PC-3 (cell line): ENCODE measurements at regions not wholly inside any gene's neighbourhood (a gene's known extent, or its start where the extent isn't known, plus 50 kb on each side); places are given as distances from the start of the nearest gene placed in this dataset.

Experiments
- ATAC-seq: fragments of 200-7000 bp; cut with Tn5 transposase; 2 replicates; pipeline ENCODE4 v1.9.1; 2020; ENCODE audit warnings: mild to moderate bottlenecking, moderate library complexity
- BruUV-seq: library from RNA; stranded (reverse); fragments of 400-500 nt; replicated peaks from 2 replicates; lab custom pipeline; 2021; lab: Mats Ljungman, UMichigan
- CTCF ChIA-PET: fragments of 300-600 bp; sonication (Branson Sonifier 250); formaldehyde crosslinking; loops from one replicate; lab custom pipeline; 2022; ENCODE audit warnings: antibody characterized with exemption; lab: Charles Lee
- POLR2A ChIA-PET: fragments of 300-600 bp; sonication (Branson Sonifier 250); formaldehyde crosslinking; loops from one replicate; lab custom pipeline; 2022; ENCODE audit warnings: antibody characterized with exemption; ENCODE audit not compliant: unreplicated experiment; lab: Charles Lee
- DNase-seq: peaks from one replicate; pipeline ENCODE4 v3.0.0-alpha.2; 2015
- H2AFZ ChIP-seq: fragments of 300-600 bp; sonication (generic); 2 replicates; pipeline ENCODE4 v1.6.0; 2016; ENCODE audit warnings: antibody characterized with exemption, low read length
- H3F3A ChIP-seq: fragments of 300-600 bp; sonication (generic); one replicate; pipeline ENCODE4 v1.6.0; 2017; ENCODE audit warnings: antibody characterized with exemption, low read length, control low read depth, mild to moderate bottlenecking; ENCODE audit not compliant: unreplicated experiment
- H3K27ac ChIP-seq: fragments of 300-600 bp; sonication (generic); 2 replicates; pipeline ENCODE4 v1.5.1; 2016; ENCODE audit warnings: mild to moderate bottlenecking, low read length
- H3K27me3 ChIP-seq: fragments of 300-600 bp; sonication (generic); 2 replicates; pipeline ENCODE4 v1.6.1; 2016; ENCODE audit warnings: low read length, mixed read lengths
- H3K36me3 ChIP-seq: fragments of 300-600 bp; sonication (generic); 2 replicates; pipeline ENCODE4 v1.6.1; 2016; ENCODE audit warnings: low read depth, mixed run types, low read length, mixed read lengths
- H3K4me1 ChIP-seq: fragments of 300-600 bp; sonication (generic); 2 replicates; pipeline ENCODE4 v1.5.1; 2016; ENCODE audit warnings: low read length; ENCODE audit not compliant: insufficient read depth
- H3K4me2 ChIP-seq: fragments of 300-600 bp; sonication (generic); 2 replicates; pipeline ENCODE4 v1.6.0; 2016; ENCODE audit warnings: low read length
- H3K4me3 ChIP-seq: fragments of 300-600 bp; sonication (generic); 2 replicates; pipeline ENCODE4 v1.5.1; 2016; ENCODE audit warnings: mild to moderate bottlenecking, low read length, mixed read lengths
- H3K79me2 ChIP-seq: fragments of 300-600 bp; sonication (generic); 2 replicates; pipeline ENCODE4 v1.6.1; 2017; ENCODE audit warnings: low read length, mixed read lengths
- H3K9ac ChIP-seq: fragments of 300-600 bp; sonication (generic); 2 replicates; pipeline ENCODE4 v1.6.0; 2016; ENCODE audit warnings: mild to moderate bottlenecking, low read length
- H3K9me2 ChIP-seq: fragments of 300-600 bp; sonication (generic); replicated peaks from 2 replicates; pipeline ENCODE4 v1.6.1; 2016; ENCODE audit warnings: mixed run types, low read length, mixed read lengths
- H3K9me3 ChIP-seq: fragments of 300-600 bp; sonication (generic); 2 replicates; pipeline ENCODE4 v1.6.1; 2016; ENCODE audit warnings: low read length, mixed read lengths
- H4K20me1 ChIP-seq: fragments of 300-600 bp; sonication (generic); 2 replicates; pipeline ENCODE4 v1.6.1; 2016; ENCODE audit warnings: low read length, mixed read lengths
- EZH2 ChIP-seq: fragments of 300-600 bp; sonication (generic); IDR thresholded peaks from one replicate; pipeline ENCODE4 v1.6.1; 2017; ENCODE audit warnings: antibody characterized with exemption, mild to moderate bottlenecking, low read length; ENCODE audit not compliant: unreplicated experiment
- EZH2phosphoT487 ChIP-seq: fragments of 300-600 bp; sonication (generic); IDR thresholded peaks from 2 replicates; pipeline ENCODE4 v1.6.1; 2018; ENCODE audit warnings: mild to moderate bottlenecking, antibody characterized with exemption, low read length, borderline replicate concordance
- intact Hi-C: fragments of 100-400 bp; cut with micrococcal nuclease; formaldehyde crosslinking; loops from 2 replicates; pipeline ENCODE4 v1.9.0; 2023
- TF ChIP-seq, protein P1 (sequence below): fragments of 300-600 bp; sonication (generic); conservative IDR thresholded peaks from 2 replicates; pipeline ENCODE4 v1.5.1; 2017; ENCODE audit warnings: antibody characterized with exemption, low read depth, mild to moderate bottlenecking, low read length

DNA sequence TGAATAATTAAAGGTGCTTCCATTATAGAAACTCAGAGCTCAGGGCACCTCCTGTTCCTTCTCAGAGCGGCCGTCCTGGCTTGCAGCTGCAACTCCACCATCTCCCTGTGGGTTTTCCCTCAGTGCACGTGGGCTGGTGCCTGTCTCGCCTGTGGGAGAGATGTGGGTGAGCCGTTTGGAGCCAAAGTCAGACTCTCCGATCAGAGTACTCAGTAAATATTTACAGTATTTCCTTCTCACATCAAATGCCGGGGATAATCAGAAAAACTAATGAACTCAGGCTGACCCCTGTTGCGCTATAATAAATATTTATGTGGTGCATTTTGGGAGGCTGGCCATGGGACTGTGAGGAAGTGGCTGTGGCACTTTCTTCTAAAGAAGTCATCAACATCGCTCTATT, 155.8 kb upstream of the HABP2 start:
- TF ChIP-seq EZH2phosphoT487: no peak
- TF ChIP-seq, protein P1, sequence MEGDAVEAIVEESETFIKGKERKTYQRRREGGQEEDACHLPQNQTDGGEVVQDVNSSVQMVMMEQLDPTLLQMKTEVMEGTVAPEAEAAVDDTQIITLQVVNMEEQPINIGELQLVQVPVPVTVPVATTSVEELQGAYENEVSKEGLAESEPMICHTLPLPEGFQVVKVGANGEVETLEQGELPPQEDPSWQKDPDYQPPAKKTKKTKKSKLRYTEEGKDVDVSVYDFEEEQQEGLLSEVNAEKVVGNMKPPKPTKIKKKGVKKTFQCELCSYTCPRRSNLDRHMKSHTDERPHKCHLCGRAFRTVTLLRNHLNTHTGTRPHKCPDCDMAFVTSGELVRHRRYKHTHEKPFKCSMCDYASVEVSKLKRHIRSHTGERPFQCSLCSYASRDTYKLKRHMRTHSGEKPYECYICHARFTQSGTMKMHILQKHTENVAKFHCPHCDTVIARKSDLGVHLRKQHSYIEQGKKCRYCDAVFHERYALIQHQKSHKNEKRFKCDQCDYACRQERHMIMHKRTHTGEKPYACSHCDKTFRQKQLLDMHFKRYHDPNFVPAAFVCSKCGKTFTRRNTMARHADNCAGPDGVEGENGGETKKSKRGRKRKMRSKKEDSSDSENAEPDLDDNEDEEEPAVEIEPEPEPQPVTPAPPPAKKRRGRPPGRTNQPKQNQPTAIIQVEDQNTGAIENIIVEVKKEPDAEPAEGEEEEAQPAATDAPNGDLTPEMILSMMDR: no peak
- no peak for TF ChIP-seq EZH2
- ChIA-PET CTCF (no interaction called here), POLR2A (no interaction called here)
- no peaks in the 10 kb centered on the region for H3F3A ChIP-seq
- ATAC-seq: no peak
- no peaks in the 10 kb centered on the region for H3K36me3 ChIP-seq
- no peak overlapping the region for H3K9ac ChIP-seq
- no peak for DNase-seq
- H3K27me3 ChIP-seq: no peaks in the 10 kb centered on the region
- no peak overlapping the region for H3K4me3 ChIP-seq
- intact Hi-C loops: no loop called here
- BruUV-seq: no TSS peak
- no peaks in the 10 kb centered on the region for H3K9me2 ChIP-seq
- H3K4me2 ChIP-seq: no peak overlapping the region
- H3K4me1 ChIP-seq: no peaks in the 10 kb centered on the region
- no peak overlapping the region for H2AFZ ChIP-seq
- no peaks in the 10 kb centered on the region for H3K79me2 ChIP-seq
- no peaks in the 10 kb centered on the region for H4K20me1 ChIP-seq
- no peak overlapping the region for H3K27ac ChIP-seq
- no peaks in the 10 kb centered on the region for H3K9me3 ChIP-seq

DNA sequence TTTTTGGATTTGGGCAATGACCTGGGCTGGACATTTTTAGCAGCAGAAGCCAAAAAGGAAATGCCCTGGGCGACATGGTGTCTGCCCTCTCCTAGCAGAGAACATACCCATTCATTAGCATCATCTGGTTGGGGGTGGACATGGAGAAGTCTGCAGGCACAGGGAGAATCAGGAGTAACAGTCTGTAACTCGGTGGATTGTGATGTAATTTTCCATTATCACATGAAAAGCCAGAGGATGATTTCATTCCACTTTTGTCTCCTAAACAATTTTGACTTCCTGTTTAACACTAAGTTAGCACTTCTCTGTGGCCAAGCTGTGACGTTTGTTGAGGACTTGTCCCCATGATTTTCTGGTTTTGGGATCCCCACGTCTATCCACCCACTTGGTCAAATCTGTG, 153.8 kb upstream of the HABP2 start:
- ChIA-PET CTCF (no interaction called here), POLR2A (no interaction called here)
- no peaks in the 10 kb centered on the region for H3K9me3 ChIP-seq
- H3K79me2 ChIP-seq: no peaks in the 10 kb centered on the region
- BruUV-seq: no TSS peak
- TF ChIP-seq, protein P1: no peak
- TF ChIP-seq EZH2phosphoT487 (no peak), EZH2 (no peak)
- ATAC-seq (no peak), DNase-seq (no peak)
- no peaks in the 10 kb centered on the region for H3K4me1 ChIP-seq
- no peaks in the 10 kb centered on the region for H4K20me1 ChIP-seq
- H3K27me3 ChIP-seq: no peaks in the 10 kb centered on the region
- intact Hi-C loops: no loop called here
- no peak overlapping the region for H3K27ac ChIP-seq
- H3K4me2 ChIP-seq: no peak overlapping the region
- no peak overlapping the region for H2AFZ ChIP-seq
- no peaks in the 10 kb centered on the region for H3F3A ChIP-seq
- H3K36me3 ChIP-seq: no peaks in the 10 kb centered on the region
- H3K9ac ChIP-seq: no peak overlapping the region
- H3K4me3 ChIP-seq: no peak overlapping the region
- no peaks in the 10 kb centered on the region for H3K9me2 ChIP-seq

DNA sequence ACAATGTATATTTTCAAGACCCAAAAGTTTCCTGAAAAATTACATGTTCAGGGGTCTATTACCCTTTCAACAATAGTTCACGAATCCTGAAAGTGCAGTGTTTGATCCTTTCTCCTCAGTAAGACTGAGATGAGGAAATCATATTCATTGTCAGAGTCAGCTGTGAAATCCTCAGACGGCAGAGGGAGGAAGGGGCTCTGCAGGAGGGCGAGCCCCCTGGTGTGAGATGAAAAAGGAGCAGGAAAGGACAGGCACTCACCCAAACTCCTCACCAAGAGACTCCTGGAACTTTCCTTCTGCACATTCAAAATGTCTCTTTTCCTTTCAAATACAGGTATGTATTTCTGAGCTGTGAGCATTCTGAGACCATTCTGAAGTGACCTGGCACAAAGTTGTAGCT, 150.3 kb upstream of the HABP2 start:
- DNase-seq (no peak), ATAC-seq (no peak)
- Histone ChIP-seq H3K79me2 (no peaks in the 10 kb centered on the region), H3K9ac (no peak overlapping the region), H4K20me1 (no peaks in the 10 kb centered on the region), H3K9me3 (no peaks in the 10 kb centered on the region), H3F3A (no peaks in the 10 kb centered on the region), H3K4me2 (no peak overlapping the region), H2AFZ (no peak overlapping the region), H3K4me1 (no peaks in the 10 kb centered on the region), H3K36me3 (no peaks in the 10 kb centered on the region), H3K4me3 (no peak overlapping the region), H3K27ac (no peak overlapping the region), H3K9me2 (no peaks in the 10 kb centered on the region), H3K27me3 (no peaks in the 10 kb centered on the region)
- no peak for TF ChIP-seq EZH2
- TF ChIP-seq, protein P1: no peak
- TF ChIP-seq EZH2phosphoT487: no peak
- ChIA-PET POLR2A (no interaction called here), CTCF (no interaction called here)
- intact Hi-C loops: no loop called here
- no TSS peak for BruUV-seq
